HEK293 (cell line): ENCODE measurements at regions not wholly inside any gene's neighbourhood (a gene's known extent, or its start where the extent isn't known, plus 50 kb on each side); places are given as distances from the start of the nearest gene placed in this dataset.

ENCODE experiments used
- CTCF ChIA-PET: fragments of 350-600 bp; formaldehyde crosslinking; extraction: SDS; loops from one replicate; lab custom pipeline; 2021; ENCODE audit warnings: antibody characterized with exemption; lab: Yijun Ruan, JAX
- POLR2A ChIA-PET: fragments of 300-600 bp; formaldehyde crosslinking; extraction: SDS; loops from one replicate; lab custom pipeline; 2020; ENCODE audit warnings: antibody characterized with exemption, inconsistent platforms; lab: Yijun Ruan, JAX
- H3K27ac ChIP-seq: fragments of 200-500 bp; sonication (Bioruptor generic); 2 replicates; pipeline ENCODE4 v1.5.1; 2014; ENCODE audit warnings: low read depth, low read length, control low read depth, inconsistent platforms; ENCODE audit errors: extremely low read depth
- H3K36me3 ChIP-seq, 2 experiments: fragments of 200-500 bp in 1 of 2; sonication (Bioruptor generic) in 1 of 2; 1 replicate in 1 of 2; 2 replicates in 1 of 2; pipeline ENCODE4 v1.5.1; 2014 to 2017; ENCODE audit warnings: inconsistent platforms in 2 of 2, low read length in 2 of 2; ENCODE audit not compliant: control insufficient read depth in 2 of 2, insufficient read depth in 1 of 2
- H3K4me1 ChIP-seq: fragments of 200-500 bp; sonication (Bioruptor generic); 2 replicates; pipeline ENCODE4 v1.5.1; 2014; ENCODE audit warnings: mild to moderate bottlenecking, low read length, inconsistent platforms; ENCODE audit not compliant: control insufficient read depth, insufficient read depth
- H3K4me3 ChIP-seq: 2 replicates; pipeline ENCODE4 v1.5.1; 2011; ENCODE audit warnings: low read depth, mild to moderate bottlenecking, control low read depth, low read length, moderate library complexity
- H3K9me3 ChIP-seq: fragments of 200-500 bp; sonication (Bioruptor generic); 2 replicates; pipeline ENCODE4 v1.5.1; 2014; ENCODE audit warnings: low read depth, low read length, inconsistent platforms; ENCODE audit not compliant: control insufficient read depth, insufficient read depth
- ZEB2 ChIP-seq: fragments of 450-650 bp; formaldehyde crosslinking; IDR thresholded peaks from 2 replicates; pipeline ENCODE4 v1.5.1; 2016; ENCODE audit warnings: missing biosample characterization, missing genetic modification characterization
- ZFHX2 ChIP-seq: fragments of 450-650 bp; formaldehyde crosslinking; conservative IDR thresholded peaks from 2 replicates; pipeline ENCODE4 v1.5.1; 2016; ENCODE audit warnings: missing biosample characterization, missing genetic modification characterization
- ZNF184 ChIP-seq: fragments of 450-650 bp; IDR thresholded peaks from 2 replicates; pipeline ENCODE4 v1.5.1; 2018; ENCODE audit warnings: missing biosample characterization, mild to moderate bottlenecking, missing genetic modification characterization
- ZNF280C ChIP-seq: fragments of 450-650 bp; formaldehyde crosslinking; IDR thresholded peaks from 2 replicates; pipeline ENCODE4 v1.5.1; 2016; ENCODE audit warnings: missing biosample characterization, missing genetic modification characterization
- ZNF292 ChIP-seq: fragments of 450-650 bp; formaldehyde crosslinking; IDR thresholded peaks from 2 replicates; pipeline ENCODE4 v1.5.1; 2016; ENCODE audit warnings: low read depth, missing biosample characterization, missing genetic modification characterization, borderline replicate concordance
- ZNF529 ChIP-seq: fragments of 450-650 bp; formaldehyde crosslinking; IDR thresholded peaks from 2 replicates; pipeline ENCODE4 v1.5.1; 2017; ENCODE audit warnings: missing genetic modification characterization, missing biosample characterization; ENCODE audit not compliant: insufficient replicate concordance
- ZNF555 ChIP-seq: fragments of 450-650 bp; formaldehyde crosslinking; conservative IDR thresholded peaks from 2 replicates; pipeline ENCODE4 v1.5.1; 2017; ENCODE audit warnings: missing biosample characterization, mild to moderate bottlenecking, missing genetic modification characterization, inconsistent platforms
- ZNF561 ChIP-seq: fragments of 450-650 bp; IDR thresholded peaks from 2 replicates; pipeline ENCODE4 v1.5.1; 2018; ENCODE audit warnings: missing biosample characterization, missing genetic modification characterization, borderline replicate concordance
- ZNF701 ChIP-seq: fragments of 450-650 bp; formaldehyde crosslinking; IDR thresholded peaks from 2 replicates; pipeline ENCODE4 v1.5.1; 2016; ENCODE audit warnings: missing biosample characterization, missing genetic modification characterization

- CTCF ChIA-PET, result no interaction called here
- TF ChIP-seq ZNF292 (tag by site-specific recombination) (no peak), ZFHX2 (tag by site-specific recombination) (no peak), ZNF701 (tag by site-specific recombination) (no peak), ZNF555 (tag by site-specific recombination) (no peak), ZNF280C (tag by site-specific recombination) (no peak)
- TF ChIP-seq, all 188 proteins: peak for 0
- no peaks in the 10 kb centered on the region for H3K4me1 ChIP-seq
- POLR2A ChIA-PET, result no interaction called here
- H3K36me3 ChIP-seq, result no peaks in the 10 kb centered on the region
- H3K27ac ChIP-seq, result no peak overlapping the region
- no peaks in the 10 kb centered on the region for H3K9me3 ChIP-seq
- no peak overlapping the region for H3K4me3 ChIP-seq
These were observed 66.1 kb upstream of the RORA start for GRCh38 chr15:61295239-61295638.

DNA sequence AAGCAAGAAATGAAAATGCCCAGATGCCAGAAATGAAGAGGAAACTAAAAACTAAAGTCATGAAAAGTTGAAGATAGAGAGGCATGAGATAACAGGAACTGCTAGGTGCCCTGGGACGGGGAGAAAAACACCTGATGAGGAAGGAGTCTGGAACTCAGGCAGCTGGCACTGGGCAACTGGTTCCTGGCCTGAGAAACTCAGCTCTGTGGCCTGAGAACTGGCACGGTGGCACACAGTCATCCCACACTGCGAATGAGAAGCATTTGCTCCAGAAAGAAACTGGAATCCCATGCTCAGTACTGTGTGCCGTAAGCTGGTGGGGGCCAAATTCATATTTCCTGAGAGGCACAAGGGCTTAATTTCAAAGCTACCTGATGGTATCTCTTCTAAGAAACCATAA is 53.6 kb upstream of the RORA start:
- no peaks in the 10 kb centered on the region for H3K36me3 ChIP-seq
- H3K27ac ChIP-seq, result no peak overlapping the region
- CTCF ChIA-PET, result interaction anchor here (0.7 kb wide), 1 partner anchor 163 kb away, joined by 5 read pairs; no protein-coding TSS in a partner anchor
- no peaks in the 10 kb centered on the region for H3K4me1 ChIP-seq
- TF ChIP-seq ZEB2 (tag by site-specific recombination) (no peak), ZNF184 (tag by site-specific recombination) (no peak)
- TF ChIP-seq, all 188 proteins: peak for 0
- no peaks in the 10 kb centered on the region for H3K9me3 ChIP-seq
- no peak overlapping the region for H3K4me3 ChIP-seq
- POLR2A ChIA-PET, result no interaction called here

GRCh38 chr15:61281328-61281727 is 52.2 kb upstream of the RORA start:
- H3K4me3 ChIP-seq, result no peak overlapping the region
- POLR2A ChIA-PET, result no interaction called here
- no peaks in the 10 kb centered on the region for H3K9me3 ChIP-seq
- TF ChIP-seq ZNF561 (tag by site-specific recombination) (no peak), ZNF529 (tag by site-specific recombination) (no peak)
- TF ChIP-seq, all 188 proteins: peak for 0
- CTCF ChIA-PET, result no interaction called here
- Histone ChIP-seq H3K27ac (no peak overlapping the region), H3K36me3 (no peaks in the 10 kb centered on the region), H3K4me1 (no peaks in the 10 kb centered on the region)
